Activated naive CD4-positive, alpha-beta T cell treated with anti-CD3 and anti-CD28 coated beads, Interleukin-2, amount 10 ng/mL, durations not matched to agents 7 days and 5 days (primary cell): ENCODE measurements at regions not wholly inside any gene's neighbourhood (a gene's known extent, or its start where the extent isn't known, plus 50 kb on each side); places are given as distances from the start of the nearest gene placed in this dataset.

Experiments
- CTCF ChIA-PET: fragments of 350-600 bp; sonication (Branson Sonifier 250); formaldehyde crosslinking; loops from one replicate; lab custom pipeline; 2021; ENCODE audit warnings: antibody characterized with exemption; lab: Charles Lee
- DNase-seq: peaks from one replicate; pipeline ENCODE4 v3.0.0-alpha.2; 2020
- H3K27ac Mint-ChIP-seq: one replicate; pipeline ENCODE4 v1.8.0; 2021; ENCODE audit warnings: mild to moderate bottlenecking, moderate library complexity, mixed read lengths
- H3K27me3 Mint-ChIP-seq: one replicate; pipeline ENCODE4 v1.8.0; 2021; ENCODE audit warnings: mild to moderate bottlenecking, mixed read lengths
- H3K36me3 Mint-ChIP-seq: one replicate; pipeline ENCODE4 v1.8.0; 2021; ENCODE audit warnings: mixed read lengths
- H3K4me1 Mint-ChIP-seq: one replicate; pipeline ENCODE4 v1.8.0; 2021; ENCODE audit warnings: mixed read lengths
- H3K4me3 Mint-ChIP-seq: one replicate; pipeline ENCODE4 v1.8.0; 2021; ENCODE audit warnings: mild to moderate bottlenecking, moderate library complexity, mixed read lengths
- H3K9me3 Mint-ChIP-seq: one replicate; pipeline ENCODE4 v1.8.0; 2021; ENCODE audit warnings: mixed read lengths

- Mint-ChIP-seq H3K27ac (no peak overlapping the region), H3K4me3 (no peak overlapping the region), H3K36me3 (no peaks in the 10 kb centered on the region), H3K27me3 (no peaks in the 10 kb centered on the region), H3K9me3 (no peaks in the 10 kb centered on the region), H3K4me1 (no peaks in the 10 kb centered on the region)
- CTCF ChIA-PET, result no interaction called here
- DNase-seq, result no peak
These were observed 55.6 kb upstream of the RGS7 start for GRCh38 chr1:241412646-241413045.

DNA sequence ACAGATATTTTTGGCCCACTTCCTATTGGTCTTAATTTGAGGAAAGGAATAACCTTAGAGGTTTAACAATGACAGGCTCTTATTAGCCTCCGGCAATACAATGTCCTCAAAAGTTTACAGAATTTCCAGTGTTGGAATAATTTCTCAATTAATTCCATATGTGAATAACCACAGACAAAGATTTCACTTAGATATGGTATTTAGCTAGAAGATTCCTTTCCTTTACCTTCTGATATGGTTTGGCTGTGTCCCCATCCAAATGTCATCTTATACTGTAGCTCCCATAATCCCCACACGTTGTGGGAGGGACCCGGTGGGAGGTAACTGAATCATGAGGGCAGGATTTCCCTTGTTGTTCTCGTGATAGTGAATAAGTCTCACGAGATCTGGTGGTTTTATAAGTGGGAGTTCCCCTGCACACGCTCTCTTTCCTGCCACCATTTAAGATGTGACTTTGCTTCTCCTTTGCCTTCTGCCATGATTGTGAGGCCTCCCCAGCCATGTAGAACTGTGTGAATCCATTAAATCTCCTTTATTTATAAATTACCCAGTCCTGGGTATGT is 54.9 kb upstream of the RGS7 start:
- no peak for DNase-seq
- H3K4me3 Mint-ChIP-seq, result no peak overlapping the region
- no peaks in the 10 kb centered on the region for H3K4me1 Mint-ChIP-seq
- H3K27me3 Mint-ChIP-seq, result no peaks in the 10 kb centered on the region
- H3K36me3 Mint-ChIP-seq, result no peaks in the 10 kb centered on the region
- H3K9me3 Mint-ChIP-seq, result no peaks in the 10 kb centered on the region
- CTCF ChIA-PET, result no interaction called here
- H3K27ac Mint-ChIP-seq, result no peak overlapping the region

GRCh38 chr1:241411056-241411775 is 54.2 kb upstream of the RGS7 start:
- no peak overlapping the region for H3K4me3 Mint-ChIP-seq
- no peaks in the 10 kb centered on the region for H3K9me3 Mint-ChIP-seq
- no peaks in the 10 kb centered on the region for H3K4me1 Mint-ChIP-seq
- no peaks in the 10 kb centered on the region for H3K27me3 Mint-ChIP-seq
- H3K36me3 Mint-ChIP-seq, result no peaks in the 10 kb centered on the region
- CTCF ChIA-PET, result no interaction called here
- no peak for DNase-seq
- no peak overlapping the region for H3K27ac Mint-ChIP-seq

DNA sequence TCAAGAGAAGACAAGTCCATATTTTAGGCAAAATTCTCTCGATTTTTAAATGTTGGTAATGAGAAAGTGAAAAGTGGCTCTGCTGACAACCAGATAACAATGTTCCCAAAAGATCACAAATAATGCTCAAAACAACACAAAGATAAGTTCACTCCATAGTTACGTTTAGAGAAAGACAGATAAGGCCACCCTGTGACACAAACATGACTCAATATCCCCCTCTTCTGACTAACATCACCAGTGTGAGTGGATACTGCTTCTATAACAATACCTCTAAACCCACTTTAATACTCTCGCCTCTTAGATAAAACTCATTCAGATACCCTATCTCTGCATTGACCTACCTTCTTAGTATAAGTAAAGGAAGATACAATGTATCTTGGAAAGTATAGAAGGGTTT is 51.2 kb upstream of the RGS7 start:
- no peaks in the 10 kb centered on the region for H3K4me1 Mint-ChIP-seq
- no peaks in the 10 kb centered on the region for H3K9me3 Mint-ChIP-seq
- CTCF ChIA-PET, result no interaction called here
- no peaks in the 10 kb centered on the region for H3K36me3 Mint-ChIP-seq
- H3K4me3 Mint-ChIP-seq, result no peak overlapping the region
- H3K27ac Mint-ChIP-seq, result no peak overlapping the region
- DNase-seq, result no peak
- H3K27me3 Mint-ChIP-seq, result no peaks in the 10 kb centered on the region
